A549 (cell line): ENCODE measurements at regions not wholly inside any gene's neighbourhood (a gene's known extent, or its start where the extent isn't known, plus 50 kb on each side); places are given as distances from the start of the nearest gene placed in this dataset.

Experiments
- BCL3 ChIP-seq: fragments of >200 bp; sonication (Bioruptor Twin); formaldehyde crosslinking; IDR thresholded peaks from 3 replicates; pipeline ENCODE4 v1.6.1; 2016
- CTCF ChIP-seq: fragments of >200 bp; sonication (Bioruptor Twin); formaldehyde crosslinking; IDR thresholded peaks from 3 replicates; pipeline ENCODE4 v1.5.1; 2016
- EHF ChIP-seq: fragments of 250-450 bp; sonication (Bioruptor Pico); IDR thresholded peaks from 2 replicates; pipeline ENCODE4 v1.5.0; 2020; ENCODE audit warnings: mild to moderate bottlenecking
- EP300 ChIP-seq, 2 experiments: fragments of >200 bp; sonication (Bioruptor Twin); formaldehyde crosslinking; IDR thresholded peaks; 2 replicates in 1 of 2; 3 replicates in 1 of 2; pipeline ENCODE4 v1.6.1; 2016 to 2017
- NR3C1 ChIP-seq: fragments of >200 bp; sonication (Bioruptor Twin); formaldehyde crosslinking; IDR thresholded peaks from 3 replicates; pipeline ENCODE4 v1.6.1; 2017
- RCOR1 ChIP-seq: fragments of 150-350 bp; IDR thresholded peaks from 2 replicates; pipeline ENCODE4 v1.6.1; 2014; ENCODE audit warnings: antibody characterized with exemption, low read length, low read depth
- SREBF2 ChIP-seq: fragments of 450-650 bp; IDR thresholded peaks from 2 replicates; pipeline ENCODE4 v1.6.1; 2014; ENCODE audit warnings: mild to moderate bottlenecking, moderate library complexity

- no peak for TF ChIP-seq BCL3
- no peak for TF ChIP-seq SREBF2
- no peak for TF ChIP-seq NR3C1
- no peak for TF ChIP-seq RCOR1
- no peak for TF ChIP-seq EHF (CRISPR knock-in tag)
- no peak for TF ChIP-seq EP300 (IDR thresholded peaks at IDR 0.05)
- TF ChIP-seq CTCF, result no peak
Measured at GRCh38 chr3:125670945-125671344, 75.6 kb upstream of the OSBPL11 start.
